Smooth muscle cell of the brain vasculature (primary cell): ENCODE measurements at regions not wholly inside any gene's neighbourhood (a gene's known extent, or its start where the extent isn't known, plus 50 kb on each side); places are given as distances from the start of the nearest gene placed in this dataset.

Experiments used
- DNase-seq: peaks from one replicate; pipeline ENCODE4 v3.0.0-alpha.2; 2012; ENCODE audit warnings: low read depth, low spot score

DNA sequence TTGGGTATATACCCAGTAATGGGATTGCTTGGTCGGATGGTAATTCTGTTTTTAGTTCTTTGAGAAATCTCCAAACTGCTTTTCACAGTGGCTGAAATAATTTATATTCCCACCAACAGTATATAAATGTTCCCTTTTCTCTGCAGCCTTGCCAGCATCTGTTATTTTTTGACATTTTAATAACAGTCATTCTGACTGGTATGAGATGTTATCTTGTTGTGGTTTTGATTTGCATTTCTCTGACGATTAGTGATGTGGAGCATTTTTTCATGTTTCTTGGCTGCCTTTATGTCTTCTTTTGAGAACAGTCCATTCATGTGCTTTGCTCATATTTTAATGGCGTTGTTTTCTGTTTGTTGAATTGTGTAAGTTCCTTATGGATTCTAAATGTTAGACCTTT lies 641.6 kb downstream of the HACE1 start:
- DNase-seq = no peak

DNA sequence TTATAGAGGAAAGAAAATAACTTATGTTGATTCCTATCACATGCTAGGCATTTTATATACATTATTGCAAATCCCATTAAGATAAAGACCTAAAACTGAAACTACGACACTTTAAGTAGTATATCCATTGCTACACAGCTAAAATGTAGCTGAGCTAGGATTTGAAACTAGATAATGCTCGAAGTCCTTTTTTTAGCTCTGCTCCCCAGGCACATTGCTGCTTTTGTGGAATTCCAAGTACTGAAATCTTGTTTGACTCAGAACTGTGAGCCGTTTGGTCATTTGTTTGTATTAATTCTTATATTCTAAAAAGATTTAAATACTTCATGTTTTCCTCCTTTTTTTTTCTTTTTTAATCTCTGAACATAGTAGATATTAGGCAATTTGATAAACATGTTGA lies 644.8 kb downstream of the HACE1 start:
- DNase-seq = no peak

DNA sequence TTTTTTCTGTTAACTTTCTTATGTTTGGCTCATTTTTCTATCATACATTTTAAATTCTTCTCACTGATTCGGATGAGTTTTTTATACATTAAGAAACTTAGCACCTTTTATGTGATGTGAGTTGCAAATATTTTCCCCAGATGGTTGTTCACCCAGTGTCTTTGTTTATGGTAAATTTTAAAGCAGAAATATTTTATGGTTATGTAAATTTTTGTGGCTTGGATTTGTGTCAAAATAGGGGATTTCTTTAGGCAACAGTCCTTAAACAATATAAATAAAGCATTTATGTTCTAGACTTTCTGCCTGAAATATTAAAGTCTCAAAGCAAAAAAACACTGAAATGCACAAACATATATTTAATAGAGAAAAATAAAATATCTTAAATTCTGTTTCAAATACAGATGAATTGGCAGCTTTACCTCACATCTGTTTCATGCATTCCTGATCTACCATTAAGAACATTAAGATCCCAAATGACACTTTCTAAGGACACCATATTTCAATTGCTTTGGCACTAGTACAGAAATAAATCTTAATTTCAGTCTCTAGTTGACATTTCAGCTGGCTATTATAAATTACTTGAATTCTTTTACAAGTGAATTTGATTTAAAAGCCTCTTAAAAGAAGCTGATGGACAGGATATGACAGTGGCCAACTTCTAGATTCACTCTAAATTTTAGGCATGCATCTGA lies 646.6 kb downstream of the HACE1 start:
- no peak for DNase-seq

DNA sequence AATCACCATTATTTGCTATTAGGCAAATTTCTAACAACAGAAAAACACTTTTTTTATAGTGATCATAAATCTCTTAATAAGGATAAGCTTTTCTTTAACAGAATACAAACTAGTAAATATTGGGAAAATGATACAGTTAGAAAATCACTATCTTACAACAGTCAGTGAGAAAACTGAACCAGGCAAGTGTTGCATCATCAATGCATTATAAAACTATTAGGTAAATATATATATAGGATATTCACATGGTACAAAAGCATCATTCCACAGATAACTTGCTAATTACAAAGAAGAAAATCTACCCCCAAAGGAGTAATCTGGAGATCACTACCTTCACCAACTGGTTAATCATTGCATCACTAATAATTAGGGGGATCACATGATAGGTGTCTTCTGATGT lies 652.1 kb downstream of the HACE1 start:
- DNase-seq = no peak

DNA sequence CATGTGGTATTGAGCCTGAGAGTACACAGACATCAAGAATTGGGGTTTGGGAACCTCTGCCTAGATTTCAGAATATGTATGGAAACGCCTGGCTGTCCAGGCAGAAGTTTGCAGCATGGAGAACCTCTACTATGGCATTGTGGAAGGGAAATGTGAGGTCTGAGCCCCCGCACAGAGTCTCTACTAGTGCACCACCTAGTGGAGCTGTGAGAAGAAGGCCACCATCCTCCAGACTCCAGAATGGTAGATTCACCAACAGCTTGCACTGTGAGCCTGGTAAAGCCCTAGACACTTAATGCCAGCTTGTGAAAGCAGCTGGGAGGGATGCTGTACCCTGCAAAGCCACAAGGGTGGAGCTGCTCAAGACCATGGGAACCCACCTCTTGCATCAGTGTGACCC lies 658.2 kb downstream of the HACE1 start:
- no peak for DNase-seq

DNA sequence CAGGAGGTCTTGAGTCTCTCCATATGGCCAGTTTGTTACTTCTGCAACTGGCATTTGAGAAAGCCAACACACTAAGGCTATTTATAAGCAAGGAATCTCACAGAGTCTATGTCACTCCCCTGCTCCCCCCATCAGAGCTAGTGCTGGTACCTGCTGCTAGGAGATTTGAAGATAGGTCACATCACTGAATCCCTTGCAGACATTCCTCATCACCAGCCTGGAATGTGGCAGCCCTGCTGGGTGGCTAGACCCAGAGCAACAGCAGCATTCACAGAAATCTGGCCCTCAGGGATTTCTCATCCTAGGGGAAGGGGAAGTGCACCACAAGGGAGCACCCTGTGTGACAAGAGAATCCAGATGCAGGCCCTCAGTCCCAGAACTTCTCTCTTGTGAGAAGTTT lies 672.1 kb downstream of the HACE1 start:
- no peak for DNase-seq

DNA sequence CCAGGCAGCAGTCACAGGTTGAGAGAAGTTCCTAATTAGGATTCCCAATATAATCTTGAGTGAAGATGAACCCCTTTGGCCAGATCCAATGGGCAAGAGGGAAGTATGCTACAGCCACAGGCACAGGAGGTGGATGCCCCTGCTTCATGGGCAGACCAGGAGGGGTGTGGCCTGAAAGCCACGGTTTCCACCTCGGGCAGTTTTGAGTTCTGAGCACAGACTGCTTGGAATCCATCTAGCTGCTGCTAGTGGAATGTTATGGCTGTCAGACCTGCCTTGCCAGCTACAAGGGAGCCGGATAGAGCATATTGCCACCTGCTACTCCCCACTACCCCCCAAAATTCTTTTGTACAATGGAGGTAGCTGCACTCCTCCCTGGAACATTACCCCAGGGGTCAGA lies 672.9 kb downstream of the HACE1 start:
- no peak for DNase-seq

DNA sequence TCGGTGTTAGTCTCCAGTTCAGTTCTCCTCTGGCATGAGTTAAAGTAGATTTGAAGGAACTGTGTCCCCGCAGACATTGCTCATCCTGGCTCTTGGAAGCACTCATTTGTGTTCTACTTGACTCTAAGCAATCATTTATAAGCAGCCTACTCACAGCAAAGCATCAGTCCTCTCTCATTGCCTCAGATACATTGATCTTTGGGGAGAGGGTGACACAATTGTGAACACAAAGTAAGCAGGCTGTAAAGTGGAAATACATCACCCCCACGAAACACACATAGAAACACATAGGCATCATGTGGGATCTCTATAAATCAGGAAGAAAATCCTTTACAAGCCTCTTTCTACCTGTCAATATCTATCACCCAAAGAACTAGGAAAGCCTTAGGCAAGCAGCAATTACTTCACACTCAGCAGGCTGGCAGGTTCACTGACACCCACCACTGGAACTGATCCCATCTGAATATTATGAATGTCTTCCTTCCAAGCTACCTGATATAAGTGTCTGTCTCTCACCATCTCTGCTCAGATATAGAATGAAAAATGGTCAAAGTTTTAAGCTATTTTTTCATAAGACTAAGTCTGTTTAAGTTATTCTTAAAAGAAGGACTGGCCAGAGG lies 675.8 kb downstream of the HACE1 start:
- DNase-seq = no peak

DNA sequence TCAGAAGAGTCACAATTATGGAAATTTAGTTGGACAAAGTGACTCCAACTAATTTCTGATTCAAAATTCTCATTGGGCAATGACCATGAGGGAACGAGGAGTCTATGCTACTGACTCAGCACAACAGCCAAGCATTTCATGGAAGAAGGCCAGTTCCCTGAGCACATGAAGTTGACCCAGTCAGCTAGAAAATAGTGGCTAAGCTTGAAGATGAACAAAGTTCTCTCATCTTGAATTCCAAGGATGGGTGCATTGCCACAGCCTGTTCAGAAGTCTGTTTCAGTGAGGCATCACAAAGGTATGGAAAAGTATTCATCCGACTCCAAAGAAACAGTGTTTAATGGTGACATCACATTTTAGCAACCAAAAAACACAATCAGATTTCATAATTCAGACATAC lies 676.9 kb downstream of the HACE1 start:
- DNase-seq = no peak

DNA sequence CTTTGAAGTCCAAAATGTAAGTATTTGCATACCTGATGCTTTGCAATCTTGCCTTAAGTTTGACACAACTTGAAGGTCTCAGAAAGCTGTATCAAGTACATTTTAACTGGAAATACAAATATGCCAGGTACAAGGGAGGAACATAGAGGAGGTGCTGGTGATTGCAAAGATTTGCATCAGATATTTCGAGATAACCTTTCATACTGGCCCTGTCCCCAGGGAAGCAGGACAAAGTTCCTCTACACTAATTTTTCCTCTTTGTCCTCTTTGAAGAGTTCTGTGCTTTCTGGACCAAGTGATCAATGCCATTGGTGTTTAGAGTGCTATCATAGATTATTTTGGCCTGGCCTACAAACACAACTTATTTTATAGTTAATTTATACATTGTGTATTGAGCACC lies 686.1 kb downstream of the HACE1 start:
- no peak for DNase-seq

DNA sequence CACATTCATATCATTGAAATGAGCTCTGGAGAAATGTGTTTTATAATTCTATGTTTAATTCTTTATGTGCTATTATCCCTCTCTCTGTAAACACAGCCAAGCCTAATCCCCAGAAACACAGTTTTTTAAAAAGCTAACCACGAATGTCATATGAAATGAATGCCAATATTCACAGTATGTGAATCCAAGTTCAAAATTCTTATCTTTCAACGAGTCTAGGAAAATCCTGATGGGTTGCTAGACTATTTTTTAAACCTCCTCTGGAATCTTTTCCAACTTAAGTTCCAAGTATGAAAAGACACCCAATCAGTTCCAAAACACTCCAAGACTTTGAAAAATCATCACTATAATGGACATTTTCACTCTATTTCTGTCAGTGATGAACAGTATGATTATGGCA lies 689.3 kb downstream of the HACE1 start:
- no peak for DNase-seq

DNA sequence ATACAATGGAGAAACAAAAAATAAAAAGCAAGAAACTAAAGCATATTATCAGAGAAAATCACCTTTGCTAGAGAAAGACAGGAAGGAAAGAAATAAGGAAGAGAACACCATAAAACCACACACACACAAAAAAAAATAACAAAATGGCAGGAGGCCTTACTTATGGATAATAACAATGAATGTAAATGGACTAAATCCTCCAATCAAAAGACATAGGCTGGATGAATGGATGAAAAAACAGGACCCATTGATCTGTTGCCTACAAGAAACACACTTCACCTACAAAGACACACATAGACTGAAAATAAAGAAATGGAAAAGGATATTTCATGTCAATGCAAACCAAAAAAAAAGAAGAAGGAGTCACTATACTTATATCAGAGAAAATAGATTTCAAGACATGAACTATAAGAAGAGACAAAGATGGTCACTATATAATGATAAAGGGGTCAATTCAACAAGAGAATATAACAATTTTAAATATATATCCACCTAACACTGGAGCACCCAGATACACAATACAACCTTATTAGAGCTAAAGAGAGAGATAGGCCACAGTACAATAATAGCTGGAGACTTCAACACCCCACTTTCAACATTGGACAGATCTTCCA lies 693.6 kb downstream of the HACE1 start:
- DNase-seq = no peak

DNA sequence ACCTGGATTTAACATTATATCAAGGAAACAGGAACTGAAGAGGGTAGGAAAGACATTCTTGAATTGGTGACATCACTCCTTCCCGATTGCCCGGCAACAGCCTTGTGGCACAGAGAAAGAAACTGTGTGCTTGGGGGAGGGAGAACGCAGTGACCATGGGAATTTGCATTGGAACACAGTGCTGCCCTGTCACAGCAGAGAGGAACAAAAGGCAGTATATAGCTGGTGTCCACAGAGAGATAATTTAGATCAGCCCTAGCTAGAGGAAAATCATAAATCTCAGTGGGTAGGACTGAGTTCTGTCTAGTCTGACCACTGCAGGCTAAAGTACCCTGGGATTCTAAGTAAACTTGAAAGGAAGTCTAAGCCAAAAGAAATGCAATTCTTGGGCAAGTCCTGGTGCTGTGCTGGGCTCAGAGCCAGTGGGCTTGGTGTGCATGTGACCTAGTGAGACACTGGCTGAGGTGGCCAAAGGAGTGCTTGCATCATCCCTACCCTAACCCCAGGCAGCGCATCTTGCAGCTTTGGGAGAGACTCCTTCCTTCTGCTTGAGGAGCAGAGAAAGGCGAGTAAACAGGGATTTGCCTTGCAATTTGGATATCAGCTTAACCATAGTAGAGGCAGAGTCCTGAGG lies 697.6 kb downstream of the HACE1 start:
- DNase-seq = no peak

DNA sequence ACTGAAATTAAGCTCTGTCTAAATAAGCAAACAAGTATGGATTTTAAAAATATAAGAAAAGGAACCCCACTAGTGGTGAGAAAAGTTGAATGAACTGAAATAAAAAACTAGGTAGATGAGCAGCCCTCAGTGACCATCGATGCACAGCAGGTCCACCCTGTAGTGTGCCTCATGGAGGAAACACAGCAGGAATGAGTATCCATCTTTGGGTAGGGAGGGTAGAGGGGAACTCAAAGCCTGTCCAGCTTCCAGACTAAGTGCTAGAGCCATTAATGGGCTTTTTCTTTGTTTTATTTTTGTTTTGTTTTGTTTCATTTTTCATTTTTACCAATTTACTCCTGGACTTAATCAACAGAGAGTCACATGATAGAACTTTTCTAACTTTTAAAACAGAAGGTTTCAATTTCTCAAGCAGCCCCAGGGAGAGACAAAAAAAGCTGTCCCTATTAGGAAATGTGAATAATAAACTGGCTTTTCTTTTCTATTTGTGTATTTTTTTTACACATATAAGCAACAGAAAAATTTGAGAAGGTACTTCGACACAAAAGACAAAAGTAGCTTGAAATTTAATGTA lies 700.6 kb downstream of the HACE1 start:
- DNase-seq = no peak

DNA sequence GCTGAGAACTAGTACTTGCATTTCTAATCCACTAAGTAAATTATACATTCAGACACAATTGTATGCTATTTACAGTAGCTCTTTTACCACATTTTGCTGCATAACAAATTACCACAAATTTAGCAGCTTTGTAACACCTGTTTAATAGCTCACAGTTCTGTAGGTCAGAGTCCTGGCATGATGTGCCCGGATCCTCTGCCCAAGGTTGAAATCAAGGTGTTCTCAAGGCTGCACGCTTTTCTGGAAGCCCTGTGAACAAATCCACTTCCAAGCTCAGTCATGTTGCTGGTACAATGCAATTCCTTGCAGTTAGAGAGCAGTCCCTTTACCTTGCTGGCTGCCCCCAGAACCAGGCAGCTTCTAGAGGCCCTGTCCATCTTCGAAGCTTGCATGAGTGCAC lies 716.0 kb downstream of the HACE1 start:
- no peak for DNase-seq

DNA sequence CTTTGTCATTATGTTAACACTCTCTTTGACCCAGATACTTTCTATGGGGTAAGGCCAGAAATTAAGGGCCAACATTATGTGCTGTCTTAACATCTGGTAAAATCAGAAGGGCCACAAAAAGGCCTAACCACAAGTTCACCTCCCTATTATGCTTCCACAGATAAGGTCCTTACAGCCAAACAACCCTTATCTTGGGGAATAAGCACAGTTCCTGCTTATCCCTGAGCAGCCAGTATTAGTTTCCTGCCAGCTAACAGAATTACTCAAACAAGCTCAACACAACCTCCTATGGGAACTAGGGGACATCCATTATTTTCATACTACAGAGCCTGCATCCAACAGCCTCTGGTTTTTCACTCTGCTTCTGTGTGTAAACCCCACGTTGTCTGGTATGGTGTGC lies 724.8 kb downstream of the HACE1 start:
- DNase-seq = no peak

DNA sequence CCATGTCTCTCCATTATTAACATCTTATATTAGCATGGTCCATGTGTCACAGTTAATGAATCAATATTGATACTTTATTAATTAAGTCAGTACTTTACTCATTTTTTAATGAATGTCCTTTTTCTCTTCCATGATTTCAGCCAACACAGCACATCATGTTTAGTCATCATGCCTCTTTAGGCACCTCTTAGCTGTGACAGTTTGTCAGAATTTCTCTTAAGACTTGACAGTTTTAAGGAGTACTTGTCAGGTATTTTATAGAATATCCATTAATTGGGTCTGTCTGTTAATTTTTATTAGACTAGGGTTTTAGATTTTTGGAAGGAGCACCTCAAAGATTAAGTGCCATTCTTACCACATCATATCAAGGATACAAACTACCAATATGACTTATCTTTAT lies 729.4 kb downstream of the HACE1 start:
- no peak for DNase-seq

DNA sequence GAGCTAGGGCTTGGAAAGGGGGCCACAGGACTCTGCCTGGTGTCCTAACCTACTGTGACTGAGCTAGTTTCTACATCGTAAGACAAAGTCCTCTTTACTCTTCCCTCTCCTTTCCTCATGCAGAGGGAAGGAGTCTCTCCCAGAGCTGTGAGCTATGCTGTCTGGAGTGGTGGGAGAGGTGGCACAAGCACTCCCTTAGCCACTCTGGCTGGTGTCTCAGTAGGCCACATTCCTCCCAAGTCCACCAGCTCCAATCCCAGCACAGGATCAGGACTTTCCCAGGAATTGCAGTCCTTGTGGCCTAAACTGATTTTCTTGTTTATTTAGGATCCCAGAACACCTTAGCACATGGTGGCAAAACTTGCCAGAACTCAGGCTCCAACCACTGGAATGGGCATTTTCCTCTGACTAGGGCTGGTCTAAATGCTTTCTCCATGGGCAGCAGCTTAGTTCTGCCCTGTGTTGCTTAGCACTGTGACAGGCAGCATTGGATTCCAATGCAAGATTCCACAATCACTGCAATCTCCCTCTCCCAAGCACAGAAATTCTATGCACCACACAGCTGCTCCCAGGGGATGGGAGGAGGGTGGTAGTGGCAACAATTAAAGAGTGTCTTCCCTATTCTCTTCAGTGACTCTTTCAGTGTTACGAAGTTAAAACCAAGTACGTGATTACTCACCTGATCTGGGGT lies 733.3 kb downstream of the HACE1 start:
- DNase-seq = no peak

DNA sequence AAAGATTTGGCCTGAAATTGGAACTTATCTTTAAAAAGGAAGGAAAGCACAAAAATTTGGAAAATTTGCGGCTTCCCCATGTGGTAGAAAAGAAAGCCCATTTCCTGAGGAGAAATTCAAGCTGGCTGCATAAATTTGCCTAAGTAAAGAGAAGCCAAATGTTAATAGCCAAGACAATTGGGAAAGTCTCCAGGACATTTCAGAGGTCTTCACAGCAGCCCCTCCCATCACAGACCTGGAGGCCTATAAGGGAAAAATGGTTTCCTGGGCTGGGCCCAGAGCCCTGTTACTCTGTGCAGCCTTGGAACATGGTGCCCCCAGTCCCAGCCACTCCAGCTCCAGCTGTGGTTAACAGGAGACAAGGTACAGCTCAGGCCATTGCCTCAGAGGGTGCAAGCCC lies 736.5 kb downstream of the HACE1 start:
- no peak for DNase-seq

DNA sequence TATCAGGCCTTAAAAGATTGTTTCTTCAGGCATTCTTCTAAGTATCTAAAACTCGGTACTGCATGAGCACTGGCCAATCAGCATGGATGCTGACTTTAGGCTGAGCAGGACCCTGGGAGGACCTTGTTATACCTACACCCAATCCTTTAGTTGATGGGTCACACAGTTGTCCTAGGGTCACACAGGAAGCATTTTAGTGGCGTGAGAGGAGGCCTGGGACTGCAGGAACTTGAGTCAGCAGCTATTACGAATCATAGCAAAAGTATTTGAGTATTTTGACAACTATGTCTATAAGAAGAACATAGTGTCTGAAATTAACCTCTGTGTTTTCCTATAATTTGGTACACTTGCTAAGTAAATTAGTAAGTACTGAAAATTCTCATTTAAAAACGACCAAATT lies 741.4 kb downstream of the HACE1 start:
- no peak for DNase-seq

DNA sequence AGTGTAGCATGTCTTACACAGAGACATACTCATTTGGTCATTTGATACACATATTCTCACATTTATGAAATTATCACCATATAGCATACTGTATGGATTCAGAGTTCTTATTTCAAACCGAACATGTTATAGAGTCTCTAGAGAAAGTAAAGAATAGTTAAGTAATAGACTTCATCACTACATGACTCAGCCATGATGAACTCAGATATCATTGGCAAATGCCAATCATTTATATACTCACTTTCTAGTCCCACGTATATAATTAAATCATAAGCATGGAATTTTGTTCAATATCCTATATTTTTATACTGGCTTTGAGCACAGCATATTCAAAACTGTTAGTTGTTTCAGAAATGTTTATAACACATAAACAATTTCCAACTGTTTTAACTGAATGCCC lies 749.9 kb downstream of the HACE1 start:
- DNase-seq = no peak

DNA sequence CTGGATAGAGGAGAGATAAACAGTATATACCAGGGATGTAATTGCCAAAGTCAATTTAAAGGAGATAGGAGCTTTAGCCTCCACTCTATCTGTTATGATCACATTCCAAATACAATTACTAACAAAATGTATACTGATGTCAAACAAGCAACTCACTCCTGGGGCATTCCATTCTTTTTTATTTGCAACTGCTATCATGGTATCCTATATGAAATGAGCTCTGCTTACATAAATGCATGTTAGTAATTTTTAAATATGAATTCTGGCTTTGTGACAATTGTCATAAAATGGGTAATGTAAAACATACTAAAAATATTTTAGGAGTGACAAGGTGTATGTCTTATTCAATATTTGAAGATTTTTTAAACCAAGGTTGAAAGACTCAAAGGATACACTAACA lies 751.1 kb downstream of the HACE1 start:
- DNase-seq = no peak
